ENCODE measurements at regions not wholly inside any gene's neighbourhood (a gene's known extent, or its start where the extent isn't known, plus 50 kb on each side); places are given as distances from the start of the nearest gene placed in this dataset.
"Not testable (repeated sequence)": the region's sequence is repeated elsewhere in the genome, so short reads cannot be mapped to it uniquely, and the experiment has no call there.

DNA sequence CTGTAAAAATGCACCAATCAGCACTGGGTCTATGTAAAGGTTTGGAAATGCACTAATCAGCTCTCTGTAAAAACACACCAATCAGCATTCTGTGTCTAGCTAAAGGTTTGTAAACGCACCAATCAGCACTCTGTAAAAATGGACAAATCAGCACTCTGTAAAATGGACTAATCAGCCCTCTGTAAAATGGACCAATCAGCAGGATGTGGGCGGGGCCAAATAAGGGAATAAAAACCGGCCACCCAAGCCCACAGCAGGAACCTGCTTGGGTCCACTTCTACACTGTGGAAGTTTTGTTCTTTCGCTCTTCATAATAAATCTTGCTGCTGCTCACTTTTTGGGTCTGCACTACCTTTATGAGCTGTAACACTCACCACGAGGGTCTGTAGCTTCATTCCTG lies 101.0 kb downstream of the SMC2 start:
- 17 to 100% (median 82%) methylated on average over 1 to 5 of the region's 5 CpGs; no CpG with 5 or more reads in 2 of the 10 experiments for WGBS, 10 experiments
- H3K4me3 ChIP-seq; H3K4me1 ChIP-seq (replicated peaks in 1 of 2); ATAC-seq (replicated peaks in 6 of 8); H3K27ac ChIP-seq: not testable (repeated sequence)
- in situ Hi-C loops (cut with MboI; ENCODE audit: low pct_unique_long_range_greater_than_20kb in 2 of 9, low sequenced_read_pairs in 9 of 9, unreplicated experiment in 9 of 9), result loop anchor here in 2 of 9 experiments (25.0 kb wide), 1 partner anchor 192 kb away; no protein-coding TSS in a partner anchor

DNA sequence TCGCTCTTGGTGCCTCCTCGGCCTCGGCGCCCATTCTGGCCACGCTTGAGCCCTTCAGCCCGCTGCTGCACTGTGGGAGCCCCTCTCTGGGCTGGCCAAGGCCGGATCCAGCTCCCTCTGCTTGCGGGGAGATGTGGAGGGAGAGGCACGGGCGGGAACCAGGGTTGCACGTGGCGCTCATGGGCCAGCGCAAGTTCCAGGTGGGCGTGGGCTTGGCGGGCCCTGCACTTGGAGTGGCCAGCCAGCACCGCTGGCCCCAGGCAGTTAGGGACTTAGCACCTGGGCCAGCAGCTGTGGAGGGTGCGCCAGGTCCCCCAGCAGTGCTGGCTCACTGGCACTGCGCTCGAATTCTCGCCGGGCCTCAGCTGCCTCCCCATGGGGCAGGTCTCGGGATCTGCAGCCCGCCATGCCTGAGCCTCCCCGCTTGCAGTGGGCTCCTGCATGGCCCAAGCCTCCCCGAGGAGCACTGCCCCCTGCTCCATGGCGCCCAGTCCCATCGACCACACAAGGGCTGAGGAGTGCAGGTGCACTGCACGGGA lies 106.4 kb downstream of the SMC2 start:
- H3K4me3 ChIP-seq, result no peak overlapping the region
- WGBS, 10 experiments, result 18 to 97% (median 95%) methylated on average over 2 to 12 of the region's 28 CpGs; no CpG with 5 or more reads in 6 of the 10 experiments

DNA sequence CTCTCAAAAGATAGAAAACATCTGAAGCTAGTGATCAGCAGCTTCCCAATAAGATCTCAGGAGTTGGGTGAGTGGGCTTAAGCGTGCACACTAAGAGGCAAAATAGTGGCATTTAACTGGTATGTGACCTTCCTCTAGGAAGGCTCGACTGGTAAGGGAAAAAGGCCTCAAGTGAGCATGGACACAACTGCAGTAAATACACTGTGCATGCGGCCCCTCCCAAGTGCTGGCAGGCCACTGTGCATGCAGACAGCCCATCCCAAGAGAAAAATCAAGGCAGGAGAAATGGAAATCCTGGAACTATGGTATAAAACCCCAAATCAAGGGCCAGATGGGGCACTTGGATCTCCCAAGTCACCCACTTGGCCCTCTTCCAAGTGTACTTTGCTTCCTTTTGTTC lies 112.7 kb downstream of the SMC2 start:
- Histone ChIP-seq H3K4me3 (no peak overlapping the region), H3K27ac (no peak overlapping the region), H3K4me1 (replicated peaks in 1 of 2) (no peaks in the 10 kb centered on the region)
- 0 to 93% (median 51%) methylated on average over 1 to 3 of the region's 3 CpGs; no CpG with 5 or more reads in 4 of the 10 experiments for WGBS, 10 experiments
- in situ Hi-C loops (cut with MboI; ENCODE audit: low pct_unique_long_range_greater_than_20kb in 2 of 9, low sequenced_read_pairs in 9 of 9, unreplicated experiment in 9 of 9), result loop anchor here in 1 of 9 experiments (25.0 kb wide), 1 partner anchor 106 kb away; no protein-coding TSS in a partner anchor
- ATAC-seq (replicated peaks in 6 of 8), result peak in 2 of 8 experiments; percentile 39 to 70

More for the DNA sequence above, 106.4 kb downstream of the SMC2 start:
- ATAC-seq (replicated peaks in 6 of 8), result no peak
- H3K27ac ChIP-seq, result no peak overlapping the region
- in situ Hi-C loops (cut with MboI; ENCODE audit: low pct_unique_long_range_greater_than_20kb in 2 of 9, low sequenced_read_pairs in 9 of 9, unreplicated experiment in 9 of 9), result loop anchor here in 1 of 9 experiments (25.0 kb wide), 1 partner anchor 112 kb away; no protein-coding TSS in a partner anchor
- H3K4me1 ChIP-seq (replicated peaks in 1 of 2), result no peaks in the 10 kb centered on the region

DNA sequence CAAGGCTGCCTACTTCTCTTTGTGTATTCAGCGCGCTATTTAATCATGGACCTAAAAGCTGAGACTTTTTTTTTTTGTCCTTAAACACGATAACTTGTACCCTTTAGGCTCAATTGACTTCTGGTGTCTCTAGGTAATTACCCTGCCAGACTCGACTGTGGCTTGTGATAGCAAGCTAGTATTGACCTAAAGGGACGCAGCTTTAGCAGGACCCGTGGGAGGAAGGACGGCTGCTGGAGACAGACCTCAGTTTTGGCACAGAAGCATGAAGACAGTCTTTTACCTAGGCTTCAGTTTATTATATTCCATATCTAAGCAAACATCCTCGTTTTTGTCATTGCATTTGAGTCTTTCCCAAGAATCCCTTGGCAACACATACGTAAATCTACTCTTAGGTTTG lies 115.3 kb downstream of the SMC2 start:
- Histone ChIP-seq H3K4me1 (replicated peaks in 1 of 2) (no peaks in the 10 kb centered on the region), H3K27ac (no peak overlapping the region), H3K4me3 (no peak overlapping the region)
- WGBS, 10 experiments, result 45 to 89% (median 82%) methylated on average over 1 to 9 of the region's 9 CpGs; no CpG with 5 or more reads in 1 of the 10 experiments
- ATAC-seq (replicated peaks in 6 of 8), result no peak
- in situ Hi-C loops (cut with MboI; ENCODE audit: low pct_unique_long_range_greater_than_20kb in 2 of 9, low sequenced_read_pairs in 9 of 9, unreplicated experiment in 9 of 9), result loop anchor here in 1 of 9 experiments (25.0 kb wide), 1 partner anchor 103 kb away; no protein-coding TSS in a partner anchor

DNA sequence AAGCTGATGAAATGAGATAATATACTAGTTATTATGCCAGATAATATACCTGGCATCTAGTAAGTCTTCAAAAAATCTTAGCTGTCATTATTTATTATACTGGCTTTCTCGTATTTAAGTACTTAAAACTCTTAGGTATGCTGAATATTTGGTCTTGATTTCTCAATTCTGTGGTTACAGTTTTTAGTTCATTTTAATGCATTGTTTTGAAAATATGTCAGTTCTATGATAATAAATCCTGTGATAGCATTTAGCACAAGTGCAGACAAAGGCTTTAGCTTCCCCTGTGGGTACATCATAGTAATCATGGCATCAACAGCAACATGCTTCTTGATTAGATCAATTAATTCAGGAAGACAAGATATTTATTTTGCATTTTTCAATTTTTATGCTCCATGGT lies 133.0 kb downstream of the SMC2 start:
- ATAC-seq (replicated peaks in 6 of 8), result no peak
- WGBS, 10 experiments, result 13 to 100% (median 82%) methylated on average over 1 of the region's 1 CpG; no CpG with 5 or more reads in 1 of the 10 experiments
- Histone ChIP-seq H3K4me3 (no peak overlapping the region), H3K27ac (no peak overlapping the region), H3K4me1 (replicated peaks in 1 of 2) (no peaks in the 10 kb centered on the region)
- in situ Hi-C loops (cut with MboI; ENCODE audit: low pct_unique_long_range_greater_than_20kb in 2 of 9, low sequenced_read_pairs in 9 of 9, unreplicated experiment in 9 of 9), result no loop called here

DNA sequence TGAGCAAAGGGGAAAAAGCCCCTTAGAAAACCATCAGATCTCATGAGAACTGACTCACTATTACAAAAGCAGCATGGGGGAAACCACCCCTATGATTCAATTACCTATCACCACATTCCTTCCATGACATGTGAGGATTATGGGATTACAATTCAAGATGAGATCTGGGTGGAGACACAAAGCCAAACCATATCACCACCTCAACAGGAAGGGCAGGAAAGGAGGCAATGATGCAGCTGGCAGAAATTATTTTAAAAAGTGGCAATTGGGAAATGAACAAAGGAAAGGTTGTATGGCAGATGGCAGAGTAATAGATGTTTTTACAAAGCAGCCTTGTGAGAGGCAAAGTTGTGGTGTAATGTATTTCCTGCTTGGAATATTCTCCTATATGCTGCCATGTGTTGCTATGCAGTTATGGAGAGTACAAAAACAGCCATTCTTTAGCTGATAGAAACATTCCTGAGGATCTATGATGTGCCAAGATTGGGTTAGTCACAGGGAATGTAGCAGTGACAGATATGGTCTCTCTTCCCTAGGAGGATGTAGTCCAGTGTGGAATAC lies 138.8 kb downstream of the SMC2 start:
- in situ Hi-C loops (cut with MboI; ENCODE audit: low pct_unique_long_range_greater_than_20kb in 2 of 9, low sequenced_read_pairs in 9 of 9, unreplicated experiment in 9 of 9), result no loop called here
- no peaks in the 10 kb centered on the region for H3K4me1 ChIP-seq (replicated peaks in 1 of 2)
- no peak overlapping the region for H3K27ac ChIP-seq
- H3K4me3 ChIP-seq, result no peak overlapping the region
- ATAC-seq (replicated peaks in 6 of 8), result peak in 2 of 8 experiments; percentile 79 to 88

DNA sequence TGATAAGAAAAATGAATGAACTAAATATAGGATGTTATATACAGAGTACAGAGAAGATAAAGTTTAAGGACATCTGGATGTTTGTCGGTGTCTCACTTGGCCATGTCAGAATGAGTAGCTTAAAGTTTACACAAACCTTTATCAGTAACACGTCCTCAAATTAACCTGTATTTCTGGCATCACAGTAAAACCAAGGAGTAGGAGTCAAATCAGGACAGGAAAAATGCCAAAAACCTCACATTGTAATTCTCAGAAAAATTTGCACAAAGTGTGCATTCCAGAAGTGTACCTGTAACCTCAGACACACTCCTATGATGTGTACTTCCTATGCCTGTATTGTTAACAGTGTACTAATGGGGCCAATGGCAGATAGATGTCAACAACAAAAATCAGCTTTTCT lies 139.3 kb downstream of the SMC2 start:
- H3K4me1 ChIP-seq (replicated peaks in 1 of 2), result no peaks in the 10 kb centered on the region

DNA sequence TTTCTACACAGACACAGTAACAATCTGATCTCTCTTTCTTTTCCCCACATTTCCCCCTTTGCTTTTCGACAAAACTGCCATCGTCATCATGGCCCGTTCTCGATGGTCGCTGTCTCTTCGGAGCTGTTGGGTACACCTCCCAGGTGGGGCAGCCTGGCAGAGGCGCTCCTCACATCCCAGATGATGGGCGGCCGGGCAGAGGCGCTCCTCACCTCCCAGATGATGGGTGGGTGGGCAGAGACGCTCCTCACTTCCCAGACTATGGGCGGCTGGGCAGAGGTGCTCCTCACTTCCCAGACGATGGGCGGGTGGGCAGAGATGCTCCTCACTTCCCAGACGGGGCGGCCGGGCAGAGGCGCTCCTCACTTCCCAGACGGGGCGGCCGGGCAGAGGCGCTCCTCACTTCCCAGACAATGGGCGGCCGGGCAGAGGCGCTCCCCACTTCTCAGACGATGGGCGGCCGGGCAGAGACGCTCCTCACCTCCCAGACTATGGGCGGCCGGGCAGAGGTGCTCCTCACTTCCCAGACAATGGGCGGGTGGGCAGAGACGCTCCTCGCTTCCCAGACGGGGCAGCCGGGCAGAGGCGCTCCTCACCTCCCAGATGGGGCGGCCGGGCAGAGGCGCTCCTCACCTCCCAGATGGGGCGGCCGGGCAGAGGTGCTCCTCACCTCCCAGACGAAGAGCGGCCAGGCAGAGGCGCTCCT lies 140.7 kb downstream of the SMC2 start:
- H3K27ac ChIP-seq; H3K4me1 ChIP-seq (replicated peaks in 1 of 2); ATAC-seq (replicated peaks in 6 of 8); H3K4me3 ChIP-seq; in situ Hi-C loops (cut with MboI; ENCODE audit: low pct_unique_long_range_greater_than_20kb in 2 of 9, low sequenced_read_pairs in 9 of 9, unreplicated experiment in 9 of 9): not testable (repeated sequence)
- WGBS, 10 experiments, result no CpG with 5 or more reads among the region's 45 CpGs

More for the DNA sequence above, 139.3 kb downstream of the SMC2 start:
- 28 to 93% (median 79%) methylated on average over 1 to 2 of the region's 2 CpGs; no CpG with 5 or more reads in 2 of the 10 experiments for WGBS, 10 experiments
- H3K4me3 ChIP-seq, result no peak overlapping the region
- no peak for ATAC-seq (replicated peaks in 6 of 8)
- in situ Hi-C loops (cut with MboI; ENCODE audit: low pct_unique_long_range_greater_than_20kb in 2 of 9, low sequenced_read_pairs in 9 of 9, unreplicated experiment in 9 of 9), result no loop called here
- H3K27ac ChIP-seq, result no peak overlapping the region

DNA sequence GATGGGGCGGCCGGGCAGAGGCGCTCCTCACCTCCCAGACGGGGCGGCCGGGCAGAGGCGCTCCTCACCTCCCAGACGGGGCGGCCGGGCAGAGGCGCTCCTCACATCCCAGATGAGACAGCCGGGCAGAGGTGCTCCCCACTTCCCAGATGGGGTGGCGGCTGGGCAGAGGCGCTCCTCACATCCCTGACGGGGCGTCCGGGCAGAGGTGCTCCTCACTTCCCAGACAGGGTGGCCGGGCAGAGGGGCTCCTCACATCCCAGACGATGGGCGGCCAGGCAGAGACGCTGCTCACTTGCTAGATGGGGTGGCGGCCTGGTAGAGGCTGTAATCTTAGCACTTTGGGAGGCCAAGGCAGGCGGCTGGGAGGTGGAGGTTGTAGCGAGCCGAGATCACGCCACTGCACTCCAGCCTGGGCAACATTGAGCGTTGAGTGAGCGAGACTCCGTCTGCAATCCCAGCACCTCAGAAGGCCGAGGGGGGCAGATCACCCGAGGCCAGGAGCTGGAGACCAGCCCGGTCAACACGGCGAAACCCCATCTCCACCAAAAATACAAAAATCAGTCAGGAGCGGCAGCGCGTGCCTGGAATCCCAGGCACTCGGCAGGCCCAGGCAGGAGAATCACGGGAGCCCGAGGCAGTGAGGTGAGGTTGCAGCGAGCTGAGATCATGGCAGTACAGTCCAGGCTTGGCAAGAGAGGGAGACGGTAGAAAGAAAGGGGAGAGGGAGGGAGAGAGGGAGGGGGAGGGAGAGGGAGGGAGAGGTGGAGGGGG lies 141.4 kb downstream of the SMC2 start:
- in situ Hi-C loops (cut with MboI; ENCODE audit: low pct_unique_long_range_greater_than_20kb in 2 of 9, low sequenced_read_pairs in 9 of 9, unreplicated experiment in 9 of 9); H3K4me1 ChIP-seq (replicated peaks in 1 of 2); ATAC-seq (replicated peaks in 6 of 8): not testable (repeated sequence)

DNA sequence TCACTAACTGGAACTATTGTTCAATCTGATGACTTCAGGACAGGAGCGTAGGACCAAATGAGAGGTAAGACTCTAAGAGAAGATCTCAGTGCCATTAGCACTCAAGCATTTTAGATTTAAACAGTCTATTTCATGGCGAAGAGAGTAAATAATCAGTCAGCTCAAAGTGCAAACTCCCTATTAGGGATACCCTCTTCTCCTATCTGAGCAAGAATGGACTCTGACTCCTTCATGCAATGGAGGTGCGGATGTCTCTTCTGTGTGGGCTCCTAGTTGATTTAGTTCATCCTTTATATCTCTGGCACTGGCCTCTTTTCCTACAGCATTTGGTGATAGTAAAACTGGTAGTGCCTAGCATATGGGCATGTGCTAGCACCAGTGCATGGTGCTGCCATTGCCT lies 144.6 kb downstream of the SMC2 start:
- H3K27ac ChIP-seq, result no peak overlapping the region
- no peak overlapping the region for H3K4me3 ChIP-seq
- in situ Hi-C loops (cut with MboI; ENCODE audit: low pct_unique_long_range_greater_than_20kb in 2 of 9, low sequenced_read_pairs in 9 of 9, unreplicated experiment in 9 of 9), result no loop called here
- ATAC-seq (replicated peaks in 6 of 8), result no peak
- 0 to 67% (median 50%) methylated on average over 1 to 3 of the region's 3 CpGs; no CpG with 5 or more reads in 1 of the 10 experiments for WGBS, 10 experiments
- H3K4me1 ChIP-seq (replicated peaks in 1 of 2), result no peaks in the 10 kb centered on the region

More for the DNA sequence above, 141.4 kb downstream of the SMC2 start:
- not testable (repeated sequence) for H3K4me3 ChIP-seq, H3K27ac ChIP-seq
- WGBS, 10 experiments, result 100% methylated on average over 1 of the region's 42 CpGs; no CpG with 5 or more reads in 9 of the 10 experiments

DNA sequence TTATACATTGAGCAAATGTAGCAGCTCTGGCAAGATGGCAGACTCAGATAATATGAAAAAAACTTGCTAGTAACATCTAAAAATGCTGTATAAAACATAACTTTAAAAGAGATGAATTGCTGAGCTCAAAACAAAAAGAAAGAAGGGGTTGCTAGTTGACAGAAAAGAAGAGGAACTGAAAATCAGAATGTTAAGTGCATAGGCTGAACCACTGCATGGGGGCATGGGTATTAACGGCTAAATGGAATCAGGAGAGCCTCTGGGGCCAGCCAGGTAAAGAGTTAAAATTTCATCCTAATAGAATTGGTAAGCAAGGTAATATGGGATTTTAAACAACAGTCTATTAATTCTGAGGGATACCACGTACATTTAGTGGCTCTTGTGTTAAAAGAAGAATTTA lies 146.8 kb downstream of the SMC2 start:
- Histone ChIP-seq H3K27ac (no peak overlapping the region), H3K4me3 (no peak overlapping the region), H3K4me1 (replicated peaks in 1 of 2) (no peaks in the 10 kb centered on the region)
- no peak for ATAC-seq (replicated peaks in 6 of 8)
- in situ Hi-C loops (cut with MboI; ENCODE audit: low pct_unique_long_range_greater_than_20kb in 2 of 9, low sequenced_read_pairs in 9 of 9, unreplicated experiment in 9 of 9), result no loop called here
- WGBS, 10 experiments, result 8 to 92% (median 78%) methylated on average over 2 of the region's 2 CpGs

DNA sequence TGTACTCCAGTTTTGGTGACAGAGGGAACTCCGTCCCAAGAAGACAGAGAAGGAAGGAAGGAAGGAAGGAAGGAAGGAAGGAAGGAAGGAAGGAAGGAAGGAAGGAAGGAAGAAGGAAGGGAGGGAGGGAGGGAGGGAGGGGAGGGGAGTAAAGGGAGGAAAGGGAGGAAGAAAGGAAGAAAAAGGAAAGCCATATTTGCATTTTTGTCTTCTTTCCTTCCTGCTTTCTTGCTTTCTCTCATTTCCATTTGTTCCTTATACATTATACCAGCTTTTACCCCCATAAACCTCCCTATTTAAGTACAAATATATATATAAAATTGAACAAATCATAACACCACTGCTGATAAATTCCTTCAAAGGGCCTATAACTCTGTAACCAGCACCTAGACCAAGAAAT lies 151.8 kb downstream of the SMC2 start:
- no peak overlapping the region for H3K27ac ChIP-seq
- no peak for ATAC-seq (replicated peaks in 6 of 8)
- no peaks in the 10 kb centered on the region for H3K4me1 ChIP-seq (replicated peaks in 1 of 2)
- in situ Hi-C loops (cut with MboI; ENCODE audit: low pct_unique_long_range_greater_than_20kb in 2 of 9, low sequenced_read_pairs in 9 of 9, unreplicated experiment in 9 of 9), result no loop called here
- no peak overlapping the region for H3K4me3 ChIP-seq
- 80% methylated on average over 1 of the region's 1 CpG; no CpG with 5 or more reads in 9 of the 10 experiments for WGBS, 10 experiments
